ENCODE measurements at regions not wholly inside any gene's neighbourhood (a gene's known extent, or its start where the extent isn't known, plus 50 kb on each side); places are given as distances from the start of the nearest gene placed in this dataset.

- no peak for DNase-seq (ENCODE audit: low read depth in 2 of 2)
- no peak overlapping the region for H3K4me3 ChIP-seq (replicated peaks in 1 of 2; ENCODE audit: low read depth in 2 of 2, low read length in 2 of 2)
- no peak for TF ChIP-seq CTCF (IDR thresholded peaks at IDR 0.05; ENCODE audit: low read depth, low read length)
Observed at GRCh38 chr5:21684992-21685391, 1168.2 kb downstream of the CDH12 start.

GRCh38 chr5:21681911-21682310 lies 1171.2 kb downstream of the CDH12 start:
- H3K4me3 ChIP-seq (replicated peaks in 1 of 2; ENCODE audit: low read depth in 2 of 2, low read length in 2 of 2) = no peak overlapping the region
- no peak for TF ChIP-seq CTCF (IDR thresholded peaks at IDR 0.05; ENCODE audit: low read depth, low read length)
- DNase-seq (ENCODE audit: low read depth in 2 of 2) = no peak

- peak in 1 of 2 donors; percentile 37 for DNase-seq (ENCODE audit: low read depth in 2 of 2)
- TF ChIP-seq CTCF (IDR thresholded peaks at IDR 0.05; ENCODE audit: low read depth, low read length) = no peak
- no peak overlapping the region for H3K4me3 ChIP-seq (replicated peaks in 1 of 2; ENCODE audit: low read depth in 2 of 2, low read length in 2 of 2)
Observed at GRCh38 chr5:21680641-21681040, 1172.5 kb downstream of the CDH12 start.

GRCh38 chr5:21680196-21680595 lies 1172.9 kb downstream of the CDH12 start:
- DNase-seq (ENCODE audit: low read depth in 2 of 2) = peak; percentile 65 to 89
- TF ChIP-seq CTCF (IDR thresholded peaks at IDR 0.05; ENCODE audit: low read depth, low read length) = no peak
- H3K4me3 ChIP-seq (replicated peaks in 1 of 2; ENCODE audit: low read depth in 2 of 2, low read length in 2 of 2) = no peak overlapping the region

GRCh38 chr5:21678526-21678925 lies 1174.6 kb downstream of the CDH12 start:
- DNase-seq (ENCODE audit: low read depth in 2 of 2) = peak in 1 of 2 donors; percentile 12
- no peak for TF ChIP-seq CTCF (IDR thresholded peaks at IDR 0.05; ENCODE audit: low read depth, low read length)
- no peak overlapping the region for H3K4me3 ChIP-seq (replicated peaks in 1 of 2; ENCODE audit: low read depth in 2 of 2, low read length in 2 of 2)

- TF ChIP-seq CTCF (IDR thresholded peaks at IDR 0.05; ENCODE audit: low read depth, low read length) = no peak
- DNase-seq (ENCODE audit: low read depth in 2 of 2) = no peak
- no peak overlapping the region for H3K4me3 ChIP-seq (replicated peaks in 1 of 2; ENCODE audit: low read depth in 2 of 2, low read length in 2 of 2)
Observed at GRCh38 chr5:21672911-21673310, 1180.2 kb downstream of the CDH12 start.

- TF ChIP-seq CTCF (IDR thresholded peaks at IDR 0.05; ENCODE audit: low read depth, low read length) = no peak
- no peak overlapping the region for H3K4me3 ChIP-seq (replicated peaks in 1 of 2; ENCODE audit: low read depth in 2 of 2, low read length in 2 of 2)
- DNase-seq (ENCODE audit: low read depth in 2 of 2) = no peak
Observed at GRCh38 chr5:21672360-21672759, 1180.8 kb downstream of the CDH12 start.
